Parathyroid adenoma (tissue), 2 donors: ENCODE measurements at regions not wholly inside any gene's neighbourhood (a gene's known extent, or its start where the extent isn't known, plus 50 kb on each side); places are given as distances from the start of the nearest gene placed in this dataset.

Source experiments
- H2AFZ ChIP-seq: fragments of 300-600 bp; sonication (generic); one replicate; pipeline ENCODE4 v1.7.0; 2017; ENCODE audit warnings: antibody characterized with exemption, mild to moderate bottlenecking
- H3K27ac ChIP-seq: fragments of 300-600 bp; sonication (generic); one replicate; pipeline ENCODE4 v1.7.0; 2017
- H3K27me3 ChIP-seq: fragments of 300-600 bp; sonication (generic); one replicate; pipeline ENCODE4 v1.7.0; 2017; ENCODE audit warnings: low read length; ENCODE audit not compliant: control insufficient read depth, insufficient read depth
- H3K36me3 ChIP-seq: fragments of 300-600 bp; sonication (generic); one replicate; pipeline ENCODE4 v1.7.0; 2017; ENCODE audit warnings: low read length; ENCODE audit not compliant: control insufficient read depth, insufficient read depth
- H3K4me1 ChIP-seq: fragments of 300-600 bp; sonication (generic); one replicate; pipeline ENCODE4 v1.7.0; 2017; ENCODE audit warnings: control low read depth
- H3K4me2 ChIP-seq: fragments of 300-600 bp; sonication (generic); one replicate; pipeline ENCODE4 v1.7.0; 2017; ENCODE audit warnings: low read length
- H3K4me3 ChIP-seq: fragments of 300-600 bp; sonication (generic); one replicate; pipeline ENCODE4 v1.7.0; 2017; ENCODE audit warnings: low read depth, low read length
- H3K79me2 ChIP-seq: fragments of 300-600 bp; sonication (generic); one replicate; pipeline ENCODE4 v1.7.0; 2017; ENCODE audit warnings: control low read depth
- H3K9ac ChIP-seq: fragments of 300-600 bp; sonication (generic); one replicate; pipeline ENCODE4 v1.7.0; 2017; ENCODE audit warnings: mild to moderate bottlenecking
- H3K9me3 ChIP-seq: fragments of 300-600 bp; sonication (generic); one replicate; pipeline ENCODE4 v1.7.0; 2017; ENCODE audit warnings: low read length; ENCODE audit not compliant: control insufficient read depth
- CTCF ChIP-seq: fragments of 300-600 bp; sonication (generic); IDR thresholded peaks from one replicate; pipeline ENCODE4 v1.7.0; 2017; ENCODE audit warnings: antibody characterized with exemption, mild to moderate bottlenecking
- donor health status: primary hyperparathyroidism.

DNA sequence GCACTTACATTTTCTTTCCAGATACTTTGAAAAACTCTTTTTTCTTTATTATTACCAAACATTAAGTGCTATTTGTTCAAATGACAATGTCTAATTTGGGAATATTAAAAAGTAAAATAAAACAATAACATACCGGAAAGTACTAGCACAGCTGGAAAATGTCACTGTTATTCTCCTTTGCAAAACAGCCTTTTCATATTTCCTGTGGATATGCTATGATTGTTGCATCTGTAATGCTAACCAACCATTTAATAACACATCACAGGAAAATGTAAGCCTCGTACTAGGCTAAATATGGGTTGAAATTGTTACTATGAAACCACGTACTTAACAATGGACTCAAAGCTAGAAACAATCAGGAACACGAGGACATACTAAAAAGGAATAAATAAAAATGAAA, 298.1 kb downstream of the CBLN2 start:
- Histone ChIP-seq H3K79me2 (no peaks in the 10 kb centered on the region), H3K9me3 (no peaks in the 10 kb centered on the region), H2AFZ (no peak overlapping the region), H3K9ac (no peak overlapping the region), H3K27me3 (no peaks in the 10 kb centered on the region), H3K27ac (no peak overlapping the region), H3K4me2 (no peak overlapping the region), H3K4me3 (no peak overlapping the region), H3K4me1 (no peaks in the 10 kb centered on the region), H3K36me3 (no peaks in the 10 kb centered on the region)
- no peak for TF ChIP-seq CTCF

DNA sequence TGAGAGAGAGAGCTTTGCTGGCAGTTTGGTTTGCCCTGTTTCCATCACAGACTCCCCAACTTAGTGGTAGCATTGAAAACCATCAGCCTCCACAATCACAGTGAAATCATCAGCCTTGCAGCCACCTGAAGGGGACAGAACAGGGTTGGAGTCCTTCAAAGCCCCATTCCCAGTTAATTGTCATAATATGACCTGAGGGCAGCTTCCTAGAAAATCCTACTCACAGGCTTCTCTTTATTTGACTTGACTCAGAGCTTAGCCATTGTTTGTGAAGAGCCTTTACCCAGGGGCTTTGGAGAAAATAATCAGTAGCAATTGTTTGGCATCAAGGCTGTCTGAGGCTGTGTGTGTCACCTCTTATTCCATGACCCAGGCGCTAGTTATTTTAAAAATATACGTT, 308.7 kb downstream of the CBLN2 start:
- H3K79me2 ChIP-seq: no peaks in the 10 kb centered on the region
- H3K27me3 ChIP-seq: no peaks in the 10 kb centered on the region
- H3K36me3 ChIP-seq: no peaks in the 10 kb centered on the region
- no peak overlapping the region for H3K27ac ChIP-seq
- H3K9ac ChIP-seq: no peak overlapping the region
- H3K9me3 ChIP-seq: no peaks in the 10 kb centered on the region
- no peak for TF ChIP-seq CTCF
- H3K4me2 ChIP-seq: no peak overlapping the region
- H3K4me1 ChIP-seq: no peaks in the 10 kb centered on the region
- H2AFZ ChIP-seq: no peak overlapping the region
- no peak overlapping the region for H3K4me3 ChIP-seq

DNA sequence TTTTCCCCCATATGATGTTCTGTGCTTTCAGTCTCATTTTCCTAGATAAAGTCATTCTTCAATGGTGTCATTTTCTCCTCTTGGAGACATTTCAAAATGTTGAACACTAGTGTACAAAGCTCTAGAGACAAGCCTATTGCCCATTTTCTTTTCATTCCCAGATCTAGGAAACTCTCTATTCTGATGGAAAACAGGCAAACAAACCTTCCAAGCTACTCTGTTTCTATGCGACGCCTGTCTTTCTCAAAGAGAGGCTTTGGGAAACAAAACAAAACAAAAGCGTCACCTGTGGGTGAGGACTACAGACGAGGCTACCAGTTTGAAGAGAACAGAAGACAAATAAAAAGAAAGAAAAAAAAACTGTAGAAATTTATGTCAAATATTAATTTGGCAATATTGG, 311.0 kb downstream of the CBLN2 start:
- Histone ChIP-seq H3K9ac (no peak overlapping the region), H3K27ac (no peak overlapping the region), H3K4me1 (no peaks in the 10 kb centered on the region), H3K79me2 (no peaks in the 10 kb centered on the region), H2AFZ (no peak overlapping the region), H3K9me3 (no peaks in the 10 kb centered on the region), H3K27me3 (no peaks in the 10 kb centered on the region), H3K4me3 (no peak overlapping the region), H3K36me3 (no peaks in the 10 kb centered on the region), H3K4me2 (no peak overlapping the region)
- TF ChIP-seq CTCF: no peak

GRCh38 chr18:72232644-72233043, 311.5 kb downstream of the CBLN2 start:
- no peaks in the 10 kb centered on the region for H3K79me2 ChIP-seq
- no peaks in the 10 kb centered on the region for H3K36me3 ChIP-seq
- no peak overlapping the region for H2AFZ ChIP-seq
- H3K27me3 ChIP-seq: no peaks in the 10 kb centered on the region
- no peak overlapping the region for H3K4me2 ChIP-seq
- H3K27ac ChIP-seq: no peak overlapping the region
- H3K9ac ChIP-seq: no peak overlapping the region
- no peak overlapping the region for H3K4me3 ChIP-seq
- H3K4me1 ChIP-seq: no peaks in the 10 kb centered on the region
- no peaks in the 10 kb centered on the region for H3K9me3 ChIP-seq
- TF ChIP-seq CTCF: no peak

GRCh38 chr18:72225958-72226357, 318.2 kb downstream of the CBLN2 start:
- Histone ChIP-seq H3K9ac (no peak overlapping the region), H3K36me3 (no peaks in the 10 kb centered on the region)

More at GRCh38 chr18:72225958-72226357, 318.2 kb downstream of the CBLN2 start:
- no peaks in the 10 kb centered on the region for H3K79me2 ChIP-seq
- TF ChIP-seq CTCF: no peak
- no peak overlapping the region for H3K27ac ChIP-seq
- H3K4me1 ChIP-seq: no peaks in the 10 kb centered on the region
- no peaks in the 10 kb centered on the region for H3K27me3 ChIP-seq
- no peaks in the 10 kb centered on the region for H3K9me3 ChIP-seq
- H3K4me3 ChIP-seq: no peak overlapping the region
- H3K4me2 ChIP-seq: no peak overlapping the region
- no peak overlapping the region for H2AFZ ChIP-seq
